ENCODE measurements at regions not wholly inside any gene's neighbourhood (a gene's known extent, or its start where the extent isn't known, plus 50 kb on each side); places are given as distances from the start of the nearest gene placed in this dataset.

DNA sequence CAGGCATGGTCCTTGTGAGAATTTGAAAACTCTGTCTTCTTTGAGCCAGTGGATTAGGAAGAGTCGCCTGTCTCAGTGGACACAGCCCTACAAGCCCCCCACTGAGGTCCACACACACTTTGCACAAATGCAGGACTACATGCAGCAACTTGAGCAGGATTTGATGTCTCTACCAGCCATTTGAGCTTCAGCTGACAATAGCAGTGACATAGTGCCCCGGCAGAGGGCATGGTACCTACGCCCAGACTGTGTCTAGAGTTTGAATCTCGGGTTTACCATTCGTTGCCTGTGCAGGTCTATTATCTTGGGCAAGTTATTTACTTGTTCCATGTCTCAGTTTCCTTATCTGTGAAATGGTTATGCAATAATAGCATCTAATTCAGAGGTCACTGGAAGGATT is 580.1 kb downstream of the TFAP2B start:
- Mint-ChIP-seq H3K4me3 (ENCODE audit: unreplicated experiment) (no peak overlapping the region), H3K9me3 (ENCODE audit: unreplicated experiment) (no peaks in the 10 kb centered on the region)
- BruUV-seq (replicated peaks), result no TSS peak

DNA sequence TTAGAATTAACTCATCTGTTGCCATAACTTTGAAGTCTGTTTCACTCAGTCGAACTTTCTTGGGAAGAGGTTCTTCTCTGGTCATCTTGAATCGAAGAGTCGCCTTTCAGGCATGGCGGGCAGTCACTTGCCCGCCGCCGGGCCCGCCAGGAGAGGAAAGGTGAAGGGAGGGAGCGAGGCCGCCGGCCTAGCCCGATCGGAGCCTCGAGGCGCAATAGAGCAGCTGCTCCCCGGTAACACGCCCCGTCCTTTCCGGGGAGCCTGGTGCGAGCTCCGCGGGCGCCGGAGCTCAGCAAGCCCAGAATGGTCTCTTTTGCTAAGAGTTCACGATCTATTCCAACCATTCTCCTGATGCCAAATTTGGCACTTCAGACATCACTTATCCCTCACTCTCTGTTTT is 591.8 kb downstream of the TFAP2B start:
- H3K27me3 Mint-ChIP-seq (ENCODE audit: insufficient read depth, unreplicated experiment), result no peaks in the 10 kb centered on the region
- H3K9me3 Mint-ChIP-seq (ENCODE audit: unreplicated experiment), result no peaks in the 10 kb centered on the region
- ChIA-PET POLR2A (no interaction called here), CTCF (no interaction called here)
- intact Hi-C loops (cut with micrococcal nuclease), result no loop called here
- no peak for DNase-seq (ENCODE audit: unreplicated experiment)
- BruUV-seq (replicated peaks), result no TSS peak
- H3K27ac Mint-ChIP-seq (ENCODE audit: low read depth, unreplicated experiment), result no peak overlapping the region
- TF ChIP-seq, protein P1, sequence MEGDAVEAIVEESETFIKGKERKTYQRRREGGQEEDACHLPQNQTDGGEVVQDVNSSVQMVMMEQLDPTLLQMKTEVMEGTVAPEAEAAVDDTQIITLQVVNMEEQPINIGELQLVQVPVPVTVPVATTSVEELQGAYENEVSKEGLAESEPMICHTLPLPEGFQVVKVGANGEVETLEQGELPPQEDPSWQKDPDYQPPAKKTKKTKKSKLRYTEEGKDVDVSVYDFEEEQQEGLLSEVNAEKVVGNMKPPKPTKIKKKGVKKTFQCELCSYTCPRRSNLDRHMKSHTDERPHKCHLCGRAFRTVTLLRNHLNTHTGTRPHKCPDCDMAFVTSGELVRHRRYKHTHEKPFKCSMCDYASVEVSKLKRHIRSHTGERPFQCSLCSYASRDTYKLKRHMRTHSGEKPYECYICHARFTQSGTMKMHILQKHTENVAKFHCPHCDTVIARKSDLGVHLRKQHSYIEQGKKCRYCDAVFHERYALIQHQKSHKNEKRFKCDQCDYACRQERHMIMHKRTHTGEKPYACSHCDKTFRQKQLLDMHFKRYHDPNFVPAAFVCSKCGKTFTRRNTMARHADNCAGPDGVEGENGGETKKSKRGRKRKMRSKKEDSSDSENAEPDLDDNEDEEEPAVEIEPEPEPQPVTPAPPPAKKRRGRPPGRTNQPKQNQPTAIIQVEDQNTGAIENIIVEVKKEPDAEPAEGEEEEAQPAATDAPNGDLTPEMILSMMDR (IDR thresholded peaks at IDR 0.05; ENCODE audit: unreplicated experiment), result no peak
- H3K36me3 Mint-ChIP-seq (ENCODE audit: insufficient read depth, unreplicated experiment), result no peaks in the 10 kb centered on the region
- no peaks in the 10 kb centered on the region for H3K4me1 Mint-ChIP-seq (ENCODE audit: insufficient read depth, unreplicated experiment)
- no peak overlapping the region for H3K4me3 Mint-ChIP-seq (ENCODE audit: unreplicated experiment)

More for the DNA sequence above, 580.1 kb downstream of the TFAP2B start:
- Mint-ChIP-seq H3K27ac (ENCODE audit: low read depth, unreplicated experiment) (no peak overlapping the region), H3K4me1 (ENCODE audit: insufficient read depth, unreplicated experiment) (peaks cover 10% of the 10 kb centered on the region), H3K27me3 (ENCODE audit: insufficient read depth, unreplicated experiment) (no peaks in the 10 kb centered on the region), H3K36me3 (ENCODE audit: insufficient read depth, unreplicated experiment) (no peaks in the 10 kb centered on the region)
- TF ChIP-seq, protein P1 (IDR thresholded peaks at IDR 0.05; ENCODE audit: unreplicated experiment), result no peak
- intact Hi-C loops (cut with micrococcal nuclease), result no loop called here
- ChIA-PET POLR2A (interaction anchor here (1.0 to 1.1 kb wide), 2 partner anchors 38 to 46 kb away, joined by 3 to 5 read pairs; no protein-coding TSS in a partner anchor), CTCF (interaction anchor here (0.9 kb wide), 1 partner anchor 115 kb away, joined by 3 read pairs; no protein-coding TSS in a partner anchor)
- DNase-seq (ENCODE audit: unreplicated experiment), result no peak

- Mint-ChIP-seq H3K27ac (ENCODE audit: low read depth, unreplicated experiment) (no peak overlapping the region), H3K36me3 (ENCODE audit: insufficient read depth, unreplicated experiment) (no peaks in the 10 kb centered on the region), H3K27me3 (ENCODE audit: insufficient read depth, unreplicated experiment) (no peaks in the 10 kb centered on the region), H3K4me3 (ENCODE audit: unreplicated experiment) (no peak overlapping the region), H3K9me3 (ENCODE audit: unreplicated experiment) (no peaks in the 10 kb centered on the region), H3K4me1 (ENCODE audit: insufficient read depth, unreplicated experiment) (no peaks in the 10 kb centered on the region)
- ChIA-PET CTCF (no interaction called here), POLR2A (no interaction called here)
- BruUV-seq (replicated peaks), result no TSS peak
- no peak for DNase-seq (ENCODE audit: unreplicated experiment)
- intact Hi-C loops (cut with micrococcal nuclease), result no loop called here
- TF ChIP-seq, protein P1 (IDR thresholded peaks at IDR 0.05; ENCODE audit: unreplicated experiment), result no peak
These were observed 592.9 kb downstream of the TFAP2B start for GRCh38 chr6:51411496-51412125.

DNA sequence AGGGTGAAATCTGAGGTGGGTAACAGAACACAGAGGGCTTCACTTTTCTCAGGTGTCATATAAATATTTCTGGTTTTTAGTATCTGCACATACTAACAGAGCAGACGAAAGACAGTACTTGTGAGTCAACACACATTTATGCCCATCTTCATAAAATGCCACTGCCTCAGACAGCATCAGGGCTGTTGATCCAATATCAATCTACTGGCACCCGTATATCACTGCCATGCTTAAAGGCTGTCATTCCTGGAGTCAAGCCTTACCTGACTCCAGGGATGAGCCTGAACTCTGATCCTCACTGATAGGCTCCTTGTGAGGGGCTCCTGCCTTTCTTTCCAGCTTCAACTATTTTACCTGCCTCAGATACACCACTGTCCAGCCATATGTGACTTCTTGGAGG is 595.7 kb downstream of the TFAP2B start:
- no peaks in the 10 kb centered on the region for H3K36me3 Mint-ChIP-seq (ENCODE audit: insufficient read depth, unreplicated experiment)
- POLR2A ChIA-PET, result interaction anchor here (0.5 kb wide), 1 partner anchor 592 kb away, joined by 3 read pairs; no protein-coding TSS in a partner anchor
- H3K9me3 Mint-ChIP-seq (ENCODE audit: unreplicated experiment), result no peaks in the 10 kb centered on the region
- no peak overlapping the region for H3K27ac Mint-ChIP-seq (ENCODE audit: low read depth, unreplicated experiment)
- no peaks in the 10 kb centered on the region for H3K27me3 Mint-ChIP-seq (ENCODE audit: insufficient read depth, unreplicated experiment)
- DNase-seq (ENCODE audit: unreplicated experiment), result no peak
- H3K4me3 Mint-ChIP-seq (ENCODE audit: unreplicated experiment), result no peak overlapping the region
- BruUV-seq (replicated peaks), result no TSS peak
- intact Hi-C loops (cut with micrococcal nuclease), result no loop called here
- no peaks in the 10 kb centered on the region for H3K4me1 Mint-ChIP-seq (ENCODE audit: insufficient read depth, unreplicated experiment)
- TF ChIP-seq, protein P1 (IDR thresholded peaks at IDR 0.05; ENCODE audit: unreplicated experiment), result no peak
- CTCF ChIA-PET, result no interaction called here

Measured in MCF 10A (cell line).